Esophagus muscularis mucosa (tissue), 4 donors: ENCODE measurements at regions not wholly inside any gene's neighbourhood (a gene's known extent, or its start where the extent isn't known, plus 50 kb on each side); places are given as distances from the start of the nearest gene placed in this dataset.
A peak's percentile ranks its signal among the peaks of the same experiment; 100 is the strongest.

Experiments used
- DNase-seq: peaks from one replicate; pipeline ENCODE4 v3.0.0-alpha.2; 2017; ENCODE audit errors: extremely low spot score
- H3K27ac ChIP-seq, 4 donors: fragments of 200-600 bp; sonication (generic); replicated peaks in 1 of 4; 1 replicate in 3 of 4; 2 replicates in 1 of 4; pipeline ENCODE4 v1.5.1; 2016 to 2019; ENCODE audit warnings: mild to moderate bottlenecking in 1 of 4
- H3K27me3 ChIP-seq, 4 donors: fragments of 200-600 bp; sonication (generic); one replicate each; pipeline versions ENCODE4 v1.5.1 to v1.6.0; 2016 to 2019
- H3K36me3 ChIP-seq, 4 donors: fragments of 200-600 bp; sonication (generic); one replicate each; pipeline ENCODE4 v1.5.1; 2016 to 2019
- H3K4me1 ChIP-seq, 4 donors: fragments of 200-600 bp; sonication (generic); one replicate each; pipeline ENCODE4 v1.5.1; 2016 to 2019
- H3K4me3 ChIP-seq, 4 donors: fragments of 200-600 bp; sonication (generic); 1 replicate in 2 of 4; 2 replicates in 2 of 4; pipeline ENCODE4 v1.5.1; 2016 to 2019; ENCODE audit warnings: mild to moderate bottlenecking in 4 of 4, moderate library complexity in 1 of 4
- H3K9me3 ChIP-seq, 4 donors: fragments of 200-600 bp; sonication (generic); 1 replicate in 3 of 4; 2 replicates in 1 of 4; pipeline ENCODE4 v1.5.1; 2016 to 2019
- EP300 ChIP-seq: sonication (generic); formaldehyde crosslinking; IDR thresholded peaks from one replicate; pipeline ENCODE4 v1.6.1; 2017; ENCODE audit warnings: antibody characterized with exemption
- POLR2A ChIP-seq: fragments of 450-650 bp; IDR thresholded peaks from one replicate; pipeline ENCODE4 v1.6.1; 2017; ENCODE audit warnings: antibody characterized with exemption, moderate library complexity, mild to moderate bottlenecking, low read depth
- POLR2AphosphoS5 ChIP-seq, 2 donors: sonication (generic); formaldehyde crosslinking; IDR thresholded peaks; one replicate each; pipeline ENCODE4 v1.6.1; 2017; ENCODE audit warnings: antibody characterized with exemption in 2 of 2
- WGBS: methylation state at CpG from one replicate; pipeline ENCODE4 v1.1.5; 2018; 5-methylcytosine and 5-hydroxymethylcytosine counted together
- intact Hi-C: fragments of 100-400 bp; cut with DNase I; formaldehyde crosslinking; loops from one replicate; pipeline ENCODE4 v1.15.1; 2023
- TF ChIP-seq, protein P1 (sequence below), 3 experiments: fragments of 200-600 bp in 2 of 3; fragments of 450-650 bp in 1 of 3; sonication (generic) in 2 of 3; IDR thresholded peaks; one replicate each; pipeline ENCODE4 v1.5.1; 2017 to 2019; ENCODE audit warnings: antibody characterized with exemption in 3 of 3, mild to moderate bottlenecking in 2 of 3, moderate library complexity in 1 of 3

DNA sequence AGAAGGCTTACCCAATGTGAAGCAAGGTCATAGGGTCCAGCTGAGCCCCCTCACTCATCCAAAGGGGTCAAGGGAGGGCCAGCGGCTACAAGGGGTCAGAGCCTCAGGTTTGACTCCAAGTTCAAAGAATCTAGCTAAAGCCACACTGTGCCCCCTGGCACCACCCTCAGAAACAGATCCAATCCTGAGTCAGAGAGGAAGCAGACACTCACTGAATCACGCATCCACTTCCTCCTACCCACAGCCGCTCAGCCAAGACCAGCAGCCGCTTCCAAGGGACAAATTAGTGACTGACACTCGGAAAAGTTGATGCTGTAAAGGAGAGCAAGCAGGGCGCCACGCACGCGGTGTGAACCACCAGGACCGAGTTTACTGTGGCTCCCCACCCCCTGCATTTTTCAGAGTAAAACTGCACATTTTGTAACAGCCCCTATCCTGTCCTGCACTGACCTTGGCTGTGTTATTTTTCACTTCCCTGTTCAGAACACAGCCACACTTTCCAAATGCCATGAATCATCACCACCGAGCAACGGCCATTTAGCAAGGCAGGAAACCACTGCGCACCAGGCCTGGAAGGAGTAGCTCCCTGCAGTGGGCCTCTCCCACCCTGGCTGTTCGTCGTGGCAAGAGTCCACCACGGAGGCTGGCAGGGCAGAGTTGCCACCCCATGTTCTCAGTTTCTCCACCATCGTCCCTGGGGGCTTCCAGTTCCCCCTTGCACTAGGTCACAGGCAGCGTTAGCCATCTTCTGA lies 147.8 kb downstream of the TOMM20 start:
- intact Hi-C loops = loop anchor here (5.0 kb wide), 2 partner anchors 259 to 369 kb away; partner anchors contain the start of gene IRF2BP2
- H3K27ac ChIP-seq = peak overlapping the region; percentile 91 to 97 (median 94)
- DNase-seq = peak; percentile 96
- peaks cover 0 to 4% (median 0%) of the 10 kb centered on the region in 4 donors for H3K9me3 ChIP-seq
- peak overlapping the region; percentile 3 to 29 (median 19) for H3K4me3 ChIP-seq
- 27% methylated on average over 15 of the region's 18 CpGs for WGBS
- TF ChIP-seq, protein P1, sequence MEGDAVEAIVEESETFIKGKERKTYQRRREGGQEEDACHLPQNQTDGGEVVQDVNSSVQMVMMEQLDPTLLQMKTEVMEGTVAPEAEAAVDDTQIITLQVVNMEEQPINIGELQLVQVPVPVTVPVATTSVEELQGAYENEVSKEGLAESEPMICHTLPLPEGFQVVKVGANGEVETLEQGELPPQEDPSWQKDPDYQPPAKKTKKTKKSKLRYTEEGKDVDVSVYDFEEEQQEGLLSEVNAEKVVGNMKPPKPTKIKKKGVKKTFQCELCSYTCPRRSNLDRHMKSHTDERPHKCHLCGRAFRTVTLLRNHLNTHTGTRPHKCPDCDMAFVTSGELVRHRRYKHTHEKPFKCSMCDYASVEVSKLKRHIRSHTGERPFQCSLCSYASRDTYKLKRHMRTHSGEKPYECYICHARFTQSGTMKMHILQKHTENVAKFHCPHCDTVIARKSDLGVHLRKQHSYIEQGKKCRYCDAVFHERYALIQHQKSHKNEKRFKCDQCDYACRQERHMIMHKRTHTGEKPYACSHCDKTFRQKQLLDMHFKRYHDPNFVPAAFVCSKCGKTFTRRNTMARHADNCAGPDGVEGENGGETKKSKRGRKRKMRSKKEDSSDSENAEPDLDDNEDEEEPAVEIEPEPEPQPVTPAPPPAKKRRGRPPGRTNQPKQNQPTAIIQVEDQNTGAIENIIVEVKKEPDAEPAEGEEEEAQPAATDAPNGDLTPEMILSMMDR (IDR thresholded peaks at IDR 0.05) = peak in 1 of 3 experiments; percentile 0
- TF ChIP-seq POLR2AphosphoS5 (IDR thresholded peaks at IDR 0.05) = peak; percentile 84 to 87
- peak; percentile 23 for TF ChIP-seq POLR2A
- peak; percentile 62 for TF ChIP-seq EP300
- no peaks in the 10 kb centered on the region for H3K36me3 ChIP-seq
- H3K4me1 ChIP-seq = peaks cover 67 to 84% (median 79%) of the 10 kb centered on the region in 4 donors
- H3K27me3 ChIP-seq = no peaks in the 10 kb centered on the region

DNA sequence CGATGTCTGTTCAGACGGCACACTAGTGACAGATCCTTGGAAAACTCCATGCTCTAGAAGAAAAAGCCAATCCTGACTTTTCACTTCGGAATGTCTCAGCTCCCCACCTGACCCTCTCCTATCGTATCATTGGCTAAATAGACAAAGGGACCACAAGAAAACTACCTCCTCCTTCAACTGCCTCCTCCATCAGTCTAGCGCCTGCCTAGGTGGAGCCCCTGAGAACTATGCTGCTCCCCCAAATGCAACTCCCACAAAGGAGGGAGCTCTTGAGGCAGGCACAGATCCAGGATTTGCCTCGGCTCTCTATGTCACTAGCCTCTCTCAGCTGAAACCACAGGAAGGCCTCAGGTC lies 148.4 kb downstream of the TOMM20 start:
- H3K4me1 ChIP-seq = peaks cover 62 to 78% (median 75%) of the 10 kb centered on the region in 4 donors

DNA sequence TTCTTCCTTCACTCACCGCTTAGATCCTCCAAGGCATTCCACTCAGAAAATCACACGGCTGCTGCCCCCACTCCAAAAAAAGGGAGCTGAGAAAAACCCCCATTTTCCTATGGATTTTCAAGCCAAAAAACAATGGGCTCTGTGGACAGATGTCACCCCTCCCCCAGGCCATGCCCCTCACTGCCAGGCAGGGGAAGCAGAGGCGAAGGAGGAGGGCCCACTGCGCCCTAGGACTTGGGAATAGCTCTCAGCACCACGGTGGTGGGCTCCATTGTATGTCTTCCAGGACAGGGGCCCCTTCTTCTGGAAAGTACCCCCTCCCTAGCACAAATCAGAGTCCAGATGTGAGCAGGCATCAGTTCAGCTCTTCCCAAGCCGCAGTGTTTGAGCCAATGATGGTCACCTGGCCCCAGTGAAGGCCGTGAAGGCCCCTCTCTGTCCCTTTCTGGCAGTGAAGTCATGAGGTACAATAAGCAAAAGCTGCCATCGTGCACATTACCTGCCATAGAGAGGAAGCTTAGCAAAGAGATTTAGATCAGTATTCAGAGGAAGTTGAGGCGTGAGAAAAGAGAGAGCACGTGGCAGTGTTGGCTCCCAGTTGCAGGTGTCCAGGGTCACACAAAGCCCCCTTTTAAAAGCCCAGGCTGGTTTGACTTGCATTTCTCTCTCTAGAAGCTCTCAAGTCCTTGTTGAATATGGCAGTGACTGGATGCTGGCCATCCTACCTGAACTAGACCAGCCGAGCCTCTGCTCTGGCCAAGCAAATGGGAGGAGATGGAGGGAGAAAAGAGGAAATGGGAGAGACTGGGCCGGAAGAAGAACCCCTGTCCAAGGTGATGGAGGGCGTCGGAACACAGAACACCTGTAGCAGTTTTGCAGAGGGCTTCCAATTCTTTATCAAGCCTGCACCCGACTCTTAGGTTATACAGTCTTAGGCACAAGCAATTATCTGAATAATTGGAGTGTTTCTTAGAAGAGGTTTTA lies 149.0 kb downstream of the TOMM20 start:
- TF ChIP-seq POLR2A (no peak), POLR2AphosphoS5 (IDR thresholded peaks at IDR 0.05) (no peak), EP300 (no peak)
- TF ChIP-seq, protein P1 (IDR thresholded peaks at IDR 0.05) = no peak
- Histone ChIP-seq H3K27ac (peak overlapping the region; percentile 91 to 97 (median 94)), H3K27me3 (no peaks in the 10 kb centered on the region), H3K36me3 (no peaks in the 10 kb centered on the region), H3K4me1 (peaks cover 58 to 72% (median 69%) of the 10 kb centered on the region in 4 donors), H3K4me3 (peak overlapping the region; percentile 6 to 29 (median 19)), H3K9me3 (peaks cover 0 to 4% (median 0%) of the 10 kb centered on the region in 4 donors)
- intact Hi-C loops = loop anchor here (5.0 kb wide), 2 partner anchors 257 to 367 kb away; partner anchors contain the start of gene IRF2BP2
- 63% methylated on average over 14 of the region's 15 CpGs for WGBS
- no peak for DNase-seq

More for the DNA sequence above, 148.4 kb downstream of the TOMM20 start:
- H3K4me3 ChIP-seq = peak overlapping the region; percentile 3 to 29 (median 19)
- 62% methylated on average over 6 of the region's 6 CpGs for WGBS
- H3K36me3 ChIP-seq = no peaks in the 10 kb centered on the region
- H3K27me3 ChIP-seq = no peaks in the 10 kb centered on the region
- peaks cover 0 to 4% (median 0%) of the 10 kb centered on the region in 4 donors for H3K9me3 ChIP-seq
- DNase-seq = no peak
- peak overlapping the region; percentile 91 to 97 (median 94) for H3K27ac ChIP-seq
- TF ChIP-seq, protein P1 (IDR thresholded peaks at IDR 0.05) = peak in 1 of 3 experiments; percentile 6
- TF ChIP-seq EP300 = no peak
- intact Hi-C loops = loop anchor here (5.0 kb wide), 2 partner anchors 258 to 368 kb away; partner anchors contain the start of gene IRF2BP2

DNA sequence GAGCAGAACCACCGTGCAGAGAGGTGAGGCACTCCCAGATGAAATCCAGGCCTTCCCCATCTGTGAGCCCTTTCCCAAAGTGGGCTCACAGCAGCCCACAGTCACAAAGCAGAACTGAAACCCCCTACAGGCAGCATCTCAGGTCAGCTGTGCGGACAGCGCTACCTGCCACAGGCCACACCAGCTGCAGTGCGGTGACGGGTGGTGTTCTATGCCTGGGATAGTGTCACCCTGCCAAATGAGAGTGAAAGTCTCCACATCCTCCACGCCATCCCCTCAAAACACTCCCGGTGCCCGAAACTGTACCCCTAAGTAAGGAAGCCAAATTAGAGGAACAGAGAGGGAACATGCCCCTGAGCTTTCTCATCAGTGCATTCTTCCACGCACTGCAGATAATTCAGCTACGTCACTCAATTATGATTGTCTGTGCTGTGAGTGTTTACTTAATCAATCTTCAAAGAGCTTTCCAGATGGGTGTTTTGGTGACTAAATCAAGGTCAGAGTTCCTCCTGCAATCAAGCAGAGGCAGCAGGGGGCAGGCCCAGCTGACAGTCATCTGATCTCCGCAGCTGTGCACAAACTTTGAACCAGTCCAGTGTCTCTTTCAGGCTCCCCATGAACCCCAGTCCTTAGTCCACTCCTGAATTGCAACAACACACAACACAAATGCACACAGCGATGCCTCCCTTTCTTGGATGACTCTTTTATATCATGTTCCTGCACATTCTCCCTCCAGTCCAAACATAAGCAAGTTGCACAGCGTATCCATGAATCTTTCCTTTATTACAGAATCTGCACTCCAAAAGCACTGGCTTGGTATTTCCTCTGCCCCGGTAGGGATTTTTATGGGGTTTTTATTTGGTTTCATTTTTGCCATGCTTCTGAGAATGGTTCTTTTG lies 150.0 kb downstream of the TOMM20 start:
- no peaks in the 10 kb centered on the region for H3K9me3 ChIP-seq
- peak; percentile 43 to 58 for TF ChIP-seq POLR2AphosphoS5 (IDR thresholded peaks at IDR 0.05)
- no peak for TF ChIP-seq POLR2A
- H3K27me3 ChIP-seq = no peaks in the 10 kb centered on the region
- H3K27ac ChIP-seq = peak overlapping the region; percentile 91 to 97 (median 94)
- DNase-seq = no peak
- 54% methylated on average over 11 of the region's 14 CpGs for WGBS
- no peaks in the 10 kb centered on the region for H3K36me3 ChIP-seq
- intact Hi-C loops = no loop called here
- peaks cover 51 to 71% (median 66%) of the 10 kb centered on the region in 4 donors for H3K4me1 ChIP-seq
- H3K4me3 ChIP-seq = peak overlapping the region in 1 of 4 donors; percentile 6
